Subcutaneous abdominal adipose tissue (tissue), 5 donors: ENCODE measurements at regions not wholly inside any gene's neighbourhood (a gene's known extent, or its start where the extent isn't known, plus 50 kb on each side); places are given as distances from the start of the nearest gene placed in this dataset.

Experiments used
- H3K27ac ChIP-seq: one replicate; pipeline ENCODE4 v1.7.0; 2013; ENCODE audit warnings: low read depth, mild to moderate bottlenecking, inconsistent platforms, low read length, moderate library complexity
- H3K27me3 ChIP-seq, 5 donors: one replicate each; pipeline ENCODE4 v1.7.0; 2013; ENCODE audit warnings: low read length in 5 of 5, inconsistent platforms in 1 of 5; ENCODE audit not compliant: control insufficient read depth in 5 of 5, insufficient read depth in 4 of 5
- H3K36me3 ChIP-seq, 5 donors: one replicate each; pipeline ENCODE4 v1.7.0; 2013; ENCODE audit warnings: low read length in 5 of 5; ENCODE audit not compliant: control insufficient read depth in 5 of 5, insufficient read depth in 5 of 5
- H3K4me1 ChIP-seq, 5 donors: one replicate each; pipeline ENCODE4 v1.7.0; 2013; ENCODE audit warnings: low read length in 5 of 5, mild to moderate bottlenecking in 3 of 5, moderate library complexity in 1 of 5; ENCODE audit not compliant: control insufficient read depth in 5 of 5, insufficient read depth in 5 of 5
- H3K4me3 ChIP-seq, 5 donors: one replicate each; pipeline ENCODE4 v1.7.0; 2013; ENCODE audit warnings: low read length in 5 of 5, low read depth in 1 of 5
- H3K9ac ChIP-seq, 5 donors: one replicate each; pipeline ENCODE4 v1.7.0; 2013; ENCODE audit warnings: low read length in 5 of 5, mild to moderate bottlenecking in 4 of 5, moderate library complexity in 3 of 5
- H3K9me3 ChIP-seq, 5 donors: one replicate each; pipeline ENCODE4 v1.7.0; 2013; ENCODE audit warnings: low read length in 5 of 5; ENCODE audit not compliant: control insufficient read depth in 5 of 5
- donor health status: healthy.
- donor health status: healthy.
- donor health status: healthy.
- donor health status: healthy.
- donor health status: healthy.

- no peak overlapping the region for H3K4me3 ChIP-seq
- H3K36me3 ChIP-seq = no peaks in the 10 kb centered on the region
- no peaks in the 10 kb centered on the region for H3K4me1 ChIP-seq
- no peaks in the 10 kb centered on the region for H3K9me3 ChIP-seq
- no peak overlapping the region for H3K27ac ChIP-seq
- no peak overlapping the region for H3K9ac ChIP-seq
- H3K27me3 ChIP-seq = peaks cover 0 to 4% (median 0%) of the 10 kb centered on the region in 5 donors
Observed at GRCh38 chr16:75780669-75781068, 54.4 kb upstream of the CPHXL start.

GRCh38 chr16:75781683-75782343 is 55.5 kb upstream of the CPHXL start:
- Histone ChIP-seq H3K36me3 (no peaks in the 10 kb centered on the region), H3K4me1 (no peaks in the 10 kb centered on the region), H3K27ac (no peak overlapping the region), H3K27me3 (peaks cover 0 to 4% (median 0%) of the 10 kb centered on the region in 5 donors), H3K4me3 (no peak overlapping the region), H3K9ac (no peak overlapping the region), H3K9me3 (no peaks in the 10 kb centered on the region)

- H3K27me3 ChIP-seq = peaks cover 0 to 4% (median 0%) of the 10 kb centered on the region in 5 donors
Observed at GRCh38 chr16:75787440-75787839, 61.1 kb upstream of the CPHXL start.

GRCh38 chr16:75789237-75789636 is 62.9 kb upstream of the CPHXL start:
- Histone ChIP-seq H3K9ac (no peak overlapping the region), H3K36me3 (no peaks in the 10 kb centered on the region), H3K4me1 (no peaks in the 10 kb centered on the region), H3K27ac (no peak overlapping the region), H3K27me3 (peaks cover 0 to 4% (median 0%) of the 10 kb centered on the region in 5 donors), H3K9me3 (no peaks in the 10 kb centered on the region), H3K4me3 (no peak overlapping the region)

More at GRCh38 chr16:75787440-75787839, 61.1 kb upstream of the CPHXL start:
- Histone ChIP-seq H3K36me3 (no peaks in the 10 kb centered on the region), H3K9ac (no peak overlapping the region), H3K4me3 (no peak overlapping the region), H3K27ac (no peak overlapping the region), H3K4me1 (no peaks in the 10 kb centered on the region), H3K9me3 (no peaks in the 10 kb centered on the region)

GRCh38 chr16:75792771-75793492 is 66.6 kb upstream of the CPHXL start:
- no peak overlapping the region for H3K9ac ChIP-seq
- no peaks in the 10 kb centered on the region for H3K27me3 ChIP-seq
- no peak overlapping the region for H3K4me3 ChIP-seq
- H3K9me3 ChIP-seq = no peaks in the 10 kb centered on the region
- H3K27ac ChIP-seq = no peak overlapping the region
- no peaks in the 10 kb centered on the region for H3K4me1 ChIP-seq
- H3K36me3 ChIP-seq = no peaks in the 10 kb centered on the region

GRCh38 chr16:75793641-75794040 is 67.4 kb upstream of the CPHXL start:
- no peaks in the 10 kb centered on the region for H3K27me3 ChIP-seq
- no peak overlapping the region for H3K4me3 ChIP-seq
- H3K9ac ChIP-seq = no peak overlapping the region
- no peak overlapping the region for H3K27ac ChIP-seq
- H3K9me3 ChIP-seq = no peaks in the 10 kb centered on the region
- no peaks in the 10 kb centered on the region for H3K36me3 ChIP-seq
- no peaks in the 10 kb centered on the region for H3K4me1 ChIP-seq

GRCh38 chr16:75794426-75794825 is 68.1 kb upstream of the CPHXL start:
- no peak overlapping the region for H3K4me3 ChIP-seq
- H3K27ac ChIP-seq = no peak overlapping the region
- H3K4me1 ChIP-seq = no peaks in the 10 kb centered on the region
- no peaks in the 10 kb centered on the region for H3K27me3 ChIP-seq
- H3K9me3 ChIP-seq = no peaks in the 10 kb centered on the region
- H3K36me3 ChIP-seq = no peaks in the 10 kb centered on the region
- H3K9ac ChIP-seq = no peak overlapping the region

GRCh38 chr16:75798714-75799113 is 72.4 kb upstream of the CPHXL start:
- H3K9ac ChIP-seq = no peak overlapping the region
- H3K27ac ChIP-seq = no peak overlapping the region
- no peaks in the 10 kb centered on the region for H3K36me3 ChIP-seq
- no peaks in the 10 kb centered on the region for H3K27me3 ChIP-seq
- no peaks in the 10 kb centered on the region for H3K4me1 ChIP-seq
- H3K9me3 ChIP-seq = no peaks in the 10 kb centered on the region
- no peak overlapping the region for H3K4me3 ChIP-seq

- no peak overlapping the region for H3K27ac ChIP-seq
Observed at GRCh38 chr16:75801307-75801706, 75.0 kb upstream of the CPHXL start.

GRCh38 chr16:75803753-75804152 is 77.5 kb upstream of the CPHXL start:
- Histone ChIP-seq H3K9me3 (no peaks in the 10 kb centered on the region), H3K9ac (no peak overlapping the region), H3K27me3 (no peaks in the 10 kb centered on the region), H3K36me3 (no peaks in the 10 kb centered on the region), H3K4me1 (no peaks in the 10 kb centered on the region), H3K27ac (no peak overlapping the region), H3K4me3 (no peak overlapping the region)

More at GRCh38 chr16:75801307-75801706, 75.0 kb upstream of the CPHXL start:
- Histone ChIP-seq H3K9me3 (no peaks in the 10 kb centered on the region), H3K36me3 (no peaks in the 10 kb centered on the region), H3K4me3 (no peak overlapping the region), H3K4me1 (no peaks in the 10 kb centered on the region), H3K27me3 (no peaks in the 10 kb centered on the region), H3K9ac (no peak overlapping the region)
